PC-3 (cell line): ENCODE measurements at regions not wholly inside any gene's neighbourhood (a gene's known extent, or its start where the extent isn't known, plus 50 kb on each side); places are given as distances from the start of the nearest gene placed in this dataset.
"Not testable (repeated sequence)": the region's sequence is repeated elsewhere in the genome, so short reads cannot be mapped to it uniquely, and the experiment has no call there.

Experiments used
- ATAC-seq: fragments of 200-7000 bp; cut with Tn5 transposase; 2 replicates; pipeline ENCODE4 v1.9.1; 2020; ENCODE audit warnings: mild to moderate bottlenecking, moderate library complexity
- BruUV-seq: library from RNA; stranded (reverse); fragments of 400-500 nt; replicated peaks from 2 replicates; lab custom pipeline; 2021; lab: Mats Ljungman, UMichigan
- CTCF ChIA-PET: fragments of 300-600 bp; sonication (Branson Sonifier 250); formaldehyde crosslinking; loops from one replicate; lab custom pipeline; 2022; ENCODE audit warnings: antibody characterized with exemption; lab: Charles Lee
- POLR2A ChIA-PET: fragments of 300-600 bp; sonication (Branson Sonifier 250); formaldehyde crosslinking; loops from one replicate; lab custom pipeline; 2022; ENCODE audit warnings: antibody characterized with exemption; ENCODE audit not compliant: unreplicated experiment; lab: Charles Lee
- DNase-seq: peaks from one replicate; pipeline ENCODE4 v3.0.0-alpha.2; 2015
- H2AFZ ChIP-seq: fragments of 300-600 bp; sonication (generic); 2 replicates; pipeline ENCODE4 v1.6.0; 2016; ENCODE audit warnings: antibody characterized with exemption, low read length
- H3F3A ChIP-seq: fragments of 300-600 bp; sonication (generic); one replicate; pipeline ENCODE4 v1.6.0; 2017; ENCODE audit warnings: antibody characterized with exemption, low read length, control low read depth, mild to moderate bottlenecking; ENCODE audit not compliant: unreplicated experiment
- H3K27ac ChIP-seq: fragments of 300-600 bp; sonication (generic); 2 replicates; pipeline ENCODE4 v1.5.1; 2016; ENCODE audit warnings: mild to moderate bottlenecking, low read length
- H3K27me3 ChIP-seq: fragments of 300-600 bp; sonication (generic); 2 replicates; pipeline ENCODE4 v1.6.1; 2016; ENCODE audit warnings: low read length, mixed read lengths
- H3K36me3 ChIP-seq: fragments of 300-600 bp; sonication (generic); 2 replicates; pipeline ENCODE4 v1.6.1; 2016; ENCODE audit warnings: low read depth, mixed run types, low read length, mixed read lengths
- H3K4me1 ChIP-seq: fragments of 300-600 bp; sonication (generic); 2 replicates; pipeline ENCODE4 v1.5.1; 2016; ENCODE audit warnings: low read length; ENCODE audit not compliant: insufficient read depth
- H3K4me2 ChIP-seq: fragments of 300-600 bp; sonication (generic); 2 replicates; pipeline ENCODE4 v1.6.0; 2016; ENCODE audit warnings: low read length
- H3K4me3 ChIP-seq: fragments of 300-600 bp; sonication (generic); 2 replicates; pipeline ENCODE4 v1.5.1; 2016; ENCODE audit warnings: mild to moderate bottlenecking, low read length, mixed read lengths
- H3K79me2 ChIP-seq: fragments of 300-600 bp; sonication (generic); 2 replicates; pipeline ENCODE4 v1.6.1; 2017; ENCODE audit warnings: low read length, mixed read lengths
- H3K9ac ChIP-seq: fragments of 300-600 bp; sonication (generic); 2 replicates; pipeline ENCODE4 v1.6.0; 2016; ENCODE audit warnings: mild to moderate bottlenecking, low read length
- H3K9me2 ChIP-seq: fragments of 300-600 bp; sonication (generic); replicated peaks from 2 replicates; pipeline ENCODE4 v1.6.1; 2016; ENCODE audit warnings: mixed run types, low read length, mixed read lengths
- H3K9me3 ChIP-seq: fragments of 300-600 bp; sonication (generic); 2 replicates; pipeline ENCODE4 v1.6.1; 2016; ENCODE audit warnings: low read length, mixed read lengths
- H4K20me1 ChIP-seq: fragments of 300-600 bp; sonication (generic); 2 replicates; pipeline ENCODE4 v1.6.1; 2016; ENCODE audit warnings: low read length, mixed read lengths
- CTCF ChIP-seq: fragments of 300-600 bp; sonication (generic); conservative IDR thresholded peaks from 2 replicates; pipeline ENCODE4 v1.5.1; 2017; ENCODE audit warnings: antibody characterized with exemption, low read depth, mild to moderate bottlenecking, low read length
- EZH2 ChIP-seq: fragments of 300-600 bp; sonication (generic); IDR thresholded peaks from one replicate; pipeline ENCODE4 v1.6.1; 2017; ENCODE audit warnings: antibody characterized with exemption, mild to moderate bottlenecking, low read length; ENCODE audit not compliant: unreplicated experiment
- EZH2phosphoT487 ChIP-seq: fragments of 300-600 bp; sonication (generic); IDR thresholded peaks from 2 replicates; pipeline ENCODE4 v1.6.1; 2018; ENCODE audit warnings: mild to moderate bottlenecking, antibody characterized with exemption, low read length, borderline replicate concordance
- intact Hi-C: fragments of 100-400 bp; cut with micrococcal nuclease; formaldehyde crosslinking; loops from 2 replicates; pipeline ENCODE4 v1.9.0; 2023

GRCh38 chr3:8170971-8171508 is 330.6 kb upstream of the LMCD1 start:
- Histone ChIP-seq H3K4me2 (no peak overlapping the region), H3K27ac (no peak overlapping the region), H3F3A (no peaks in the 10 kb centered on the region), H3K4me1 (no peaks in the 10 kb centered on the region), H3K9me2 (no peaks in the 10 kb centered on the region), H2AFZ (no peak overlapping the region), H4K20me1 (no peaks in the 10 kb centered on the region), H3K9ac (no peak overlapping the region), H3K36me3 (no peaks in the 10 kb centered on the region), H3K79me2 (no peaks in the 10 kb centered on the region), H3K27me3 (peaks cover 38% of the 10 kb centered on the region), H3K4me3 (no peak overlapping the region), H3K9me3 (no peaks in the 10 kb centered on the region)
- ATAC-seq: no peak
- CTCF ChIA-PET: no interaction called here
- BruUV-seq: no TSS peak
- TF ChIP-seq EZH2phosphoT487 (no peak), CTCF (no peak), EZH2 (no peak)
- POLR2A ChIA-PET: no interaction called here
- intact Hi-C loops: no loop called here
- DNase-seq: no peak

- Histone ChIP-seq H3F3A (no peaks in the 10 kb centered on the region), H3K4me3 (no peak overlapping the region), H3K4me1 (no peaks in the 10 kb centered on the region), H3K27me3 (peaks cover 35% of the 10 kb centered on the region), H2AFZ (no peak overlapping the region), H4K20me1 (no peaks in the 10 kb centered on the region), H3K9me3 (no peaks in the 10 kb centered on the region), H3K36me3 (no peaks in the 10 kb centered on the region), H3K4me2 (no peak overlapping the region), H3K9ac (no peak overlapping the region), H3K9me2 (no peaks in the 10 kb centered on the region), H3K79me2 (no peaks in the 10 kb centered on the region), H3K27ac (no peak overlapping the region)
- CTCF ChIA-PET: no interaction called here
- intact Hi-C loops: no loop called here
- no peak for TF ChIP-seq EZH2
- TF ChIP-seq CTCF: no peak
- no peak for TF ChIP-seq EZH2phosphoT487
- ATAC-seq (no peak), DNase-seq (no peak)
- POLR2A ChIA-PET: no interaction called here
- BruUV-seq: no TSS peak
These were observed 327.7 kb upstream of the LMCD1 start for GRCh38 chr3:8173892-8174291.

GRCh38 chr3:8176759-8177483 is 324.7 kb upstream of the LMCD1 start:
- ATAC-seq, H3K27ac ChIP-seq, intact Hi-C loops, H3K9me2 ChIP-seq, H3K9me3 ChIP-seq, CTCF ChIA-PET, H3K9ac ChIP-seq, H3F3A ChIP-seq, H3K79me2 ChIP-seq, POLR2A ChIA-PET, H3K4me3 ChIP-seq, BruUV-seq, H2AFZ ChIP-seq, H3K36me3 ChIP-seq, H3K4me2 ChIP-seq, H4K20me1 ChIP-seq, H3K4me1 ChIP-seq: not testable (repeated sequence)
- DNase-seq: peak; percentile 60
- H3K27me3 ChIP-seq: peaks cover 16% of the 10 kb centered on the region

- H3K4me3 ChIP-seq, H3K36me3 ChIP-seq, H3K4me2 ChIP-seq, POLR2A ChIA-PET, H3K9me3 ChIP-seq, DNase-seq, H3K9ac ChIP-seq, H2AFZ ChIP-seq, CTCF ChIA-PET, BruUV-seq, H3K4me1 ChIP-seq, H3K9me2 ChIP-seq, intact Hi-C loops, H3K79me2 ChIP-seq, H4K20me1 ChIP-seq, ATAC-seq, H3K27ac ChIP-seq, H3F3A ChIP-seq: not testable (repeated sequence)
- peaks cover 12% of the 10 kb centered on the region; the same call in 1 of the 2 replicates for H3K27me3 ChIP-seq
These were observed 323.1 kb upstream of the LMCD1 start for GRCh38 chr3:8178516-8178915.
